Ishikawa (cell line): ENCODE measurements at regions not wholly inside any gene's neighbourhood (a gene's known extent, or its start where the extent isn't known, plus 50 kb on each side); places are given as distances from the start of the nearest gene placed in this dataset.

Experiments used
- CEBPB ChIP-seq: IDR thresholded peaks from 2 replicates; pipeline ENCODE4 v1.6.1; 2012
- CREB1 ChIP-seq: IDR thresholded peaks from 2 replicates; pipeline ENCODE4 v1.6.1; 2012; ENCODE audit warnings: low read depth
- EGR1 ChIP-seq: IDR thresholded peaks from 2 replicates; pipeline ENCODE4 v1.6.1; 2012
- EP300 ChIP-seq: IDR thresholded peaks from 2 replicates; pipeline ENCODE4 v1.6.1; 2012; ENCODE audit warnings: borderline replicate concordance
- FOXM1 ChIP-seq: IDR thresholded peaks from 2 replicates; pipeline ENCODE4 v1.6.1; 2012; ENCODE audit warnings: low read depth, borderline replicate concordance
- NFIC ChIP-seq: IDR thresholded peaks from 2 replicates; pipeline ENCODE4 v1.6.1; 2012
- RAD21 ChIP-seq: IDR thresholded peaks from 2 replicates; pipeline ENCODE4 v1.6.1; 2012; ENCODE audit warnings: low read depth
- TAF1 ChIP-seq: IDR thresholded peaks from 2 replicates; pipeline ENCODE4 v1.6.1; 2012; ENCODE audit warnings: low read depth, mild to moderate bottlenecking
- TCF12 ChIP-seq: IDR thresholded peaks from 2 replicates; pipeline ENCODE4 v1.6.1; 2012; ENCODE audit warnings: low read depth
- TEAD4 ChIP-seq: IDR thresholded peaks from 2 replicates; pipeline ENCODE4 v1.6.1; 2012
- YY1 ChIP-seq: IDR thresholded peaks from 2 replicates; pipeline ENCODE4 v1.6.1; 2012; ENCODE audit warnings: low read depth
- ZBTB7A ChIP-seq: IDR thresholded peaks from 2 replicates; pipeline ENCODE4 v1.6.1; 2012; ENCODE audit warnings: low read depth
- TF ChIP-seq, protein P1 (sequence below): IDR thresholded peaks from 2 replicates; pipeline ENCODE4 v1.6.1; 2012
- TF ChIP-seq, protein P2 (sequence below): IDR thresholded peaks from 2 replicates; pipeline ENCODE4 v1.6.1; 2012
- TF ChIP-seq, protein P3 (sequence below): IDR thresholded peaks from 2 replicates; pipeline ENCODE4 v1.6.1; 2012; ENCODE audit warnings: low read depth, mild to moderate bottlenecking

DNA sequence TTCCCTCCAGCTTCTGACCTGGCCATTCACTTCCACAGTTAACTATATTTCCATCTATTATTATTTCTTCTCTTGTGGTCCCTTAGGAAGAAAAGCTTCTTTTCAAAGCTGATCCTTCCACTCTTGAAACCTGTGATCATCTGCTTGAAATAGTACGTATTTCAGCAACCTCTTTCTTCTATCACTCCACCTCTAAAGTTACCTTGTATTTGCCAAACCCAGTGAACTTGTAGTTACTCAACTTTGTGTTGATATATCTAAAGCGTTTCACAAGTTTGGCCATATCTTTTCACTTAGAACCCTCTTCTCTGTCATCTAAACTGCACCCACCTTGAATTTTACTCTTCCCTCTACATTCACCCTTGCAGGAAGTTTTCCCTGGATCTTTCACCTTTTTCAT lies 173.8 kb upstream of the RAD23B start:
- TF ChIP-seq ZBTB7A (no peak), EGR1 (no peak)
- TF ChIP-seq, protein P1, sequence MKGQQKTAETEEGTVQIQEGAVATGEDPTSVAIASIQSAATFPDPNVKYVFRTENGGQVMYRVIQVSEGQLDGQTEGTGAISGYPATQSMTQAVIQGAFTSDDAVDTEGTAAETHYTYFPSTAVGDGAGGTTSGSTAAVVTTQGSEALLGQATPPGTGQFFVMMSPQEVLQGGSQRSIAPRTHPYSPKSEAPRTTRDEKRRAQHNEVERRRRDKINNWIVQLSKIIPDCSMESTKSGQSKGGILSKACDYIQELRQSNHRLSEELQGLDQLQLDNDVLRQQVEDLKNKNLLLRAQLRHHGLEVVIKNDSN, result no peak

DNA sequence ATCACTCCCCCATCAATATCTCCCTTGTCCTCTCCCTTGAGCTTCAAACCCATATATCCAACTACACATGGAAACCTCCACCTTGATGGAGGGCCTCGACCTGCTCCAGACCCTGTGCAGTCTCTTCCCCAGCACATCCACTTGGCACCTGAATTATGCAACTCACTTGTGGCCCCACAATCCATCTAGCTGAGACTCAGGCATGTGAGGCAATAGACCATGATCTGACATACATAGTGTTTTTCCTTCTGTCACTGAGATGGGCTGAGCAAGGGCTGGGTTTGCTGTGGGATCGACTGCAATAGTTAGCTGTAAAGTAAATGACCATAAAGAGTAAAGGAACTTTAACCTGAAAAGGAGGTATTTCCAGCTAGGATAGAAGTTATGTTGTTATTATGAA lies 172.9 kb upstream of the RAD23B start:
- TF ChIP-seq EGR1, result no peak
- TF ChIP-seq, protein P1, result no peak
- TF ChIP-seq, protein P2, sequence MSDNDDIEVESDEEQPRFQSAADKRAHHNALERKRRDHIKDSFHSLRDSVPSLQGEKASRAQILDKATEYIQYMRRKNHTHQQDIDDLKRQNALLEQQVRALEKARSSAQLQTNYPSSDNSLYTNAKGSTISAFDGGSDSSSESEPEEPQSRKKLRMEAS, result no peak
- no peak for TF ChIP-seq FOXM1
- TF ChIP-seq CREB1, result no peak

DNA sequence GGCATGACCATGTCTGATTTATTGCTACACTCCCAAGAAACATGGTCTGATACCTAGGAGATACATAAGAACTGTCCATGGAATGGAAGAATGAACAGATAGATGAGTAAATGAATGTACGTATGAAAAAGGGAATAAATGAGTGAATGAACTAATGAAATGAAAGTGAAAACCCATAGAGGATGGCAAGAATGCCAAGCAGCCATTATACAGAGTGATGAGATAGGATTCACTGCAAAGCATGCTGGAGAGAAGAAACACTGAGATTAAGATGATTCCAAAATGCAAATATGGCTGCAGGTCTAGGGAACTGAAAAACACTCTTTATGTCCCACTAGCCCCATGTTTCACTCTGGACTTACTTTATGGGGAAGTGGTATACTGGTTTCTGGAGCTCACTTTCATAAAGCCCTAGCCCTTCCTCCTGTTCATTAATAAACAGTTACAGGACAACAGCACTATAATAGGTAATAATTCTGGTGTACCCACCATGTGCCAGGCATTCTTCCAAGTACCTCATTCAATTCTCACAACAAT lies 170.3 kb upstream of the RAD23B start:
- TF ChIP-seq CREB1 (no peak), EGR1 (no peak), RAD21 (no peak), YY1 (no peak), EP300 (no peak), TCF12 (no peak), NFIC (no peak), CEBPB (no peak), FOXM1 (no peak), TAF1 (no peak), TEAD4 (no peak), ZBTB7A (no peak)
- TF ChIP-seq, protein P3, sequence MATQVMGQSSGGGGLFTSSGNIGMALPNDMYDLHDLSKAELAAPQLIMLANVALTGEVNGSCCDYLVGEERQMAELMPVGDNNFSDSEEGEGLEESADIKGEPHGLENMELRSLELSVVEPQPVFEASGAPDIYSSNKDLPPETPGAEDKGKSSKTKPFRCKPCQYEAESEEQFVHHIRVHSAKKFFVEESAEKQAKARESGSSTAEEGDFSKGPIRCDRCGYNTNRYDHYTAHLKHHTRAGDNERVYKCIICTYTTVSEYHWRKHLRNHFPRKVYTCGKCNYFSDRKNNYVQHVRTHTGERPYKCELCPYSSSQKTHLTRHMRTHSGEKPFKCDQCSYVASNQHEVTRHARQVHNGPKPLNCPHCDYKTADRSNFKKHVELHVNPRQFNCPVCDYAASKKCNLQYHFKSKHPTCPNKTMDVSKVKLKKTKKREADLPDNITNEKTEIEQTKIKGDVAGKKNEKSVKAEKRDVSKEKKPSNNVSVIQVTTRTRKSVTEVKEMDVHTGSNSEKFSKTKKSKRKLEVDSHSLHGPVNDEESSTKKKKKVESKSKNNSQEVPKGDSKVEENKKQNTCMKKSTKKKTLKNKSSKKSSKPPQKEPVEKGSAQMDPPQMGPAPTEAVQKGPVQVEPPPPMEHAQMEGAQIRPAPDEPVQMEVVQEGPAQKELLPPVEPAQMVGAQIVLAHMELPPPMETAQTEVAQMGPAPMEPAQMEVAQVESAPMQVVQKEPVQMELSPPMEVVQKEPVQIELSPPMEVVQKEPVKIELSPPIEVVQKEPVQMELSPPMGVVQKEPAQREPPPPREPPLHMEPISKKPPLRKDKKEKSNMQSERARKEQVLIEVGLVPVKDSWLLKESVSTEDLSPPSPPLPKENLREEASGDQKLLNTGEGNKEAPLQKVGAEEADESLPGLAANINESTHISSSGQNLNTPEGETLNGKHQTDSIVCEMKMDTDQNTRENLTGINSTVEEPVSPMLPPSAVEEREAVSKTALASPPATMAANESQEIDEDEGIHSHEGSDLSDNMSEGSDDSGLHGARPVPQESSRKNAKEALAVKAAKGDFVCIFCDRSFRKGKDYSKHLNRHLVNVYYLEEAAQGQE, result no peak
- TF ChIP-seq, protein P2, result no peak
- TF ChIP-seq, protein P1, result no peak

DNA sequence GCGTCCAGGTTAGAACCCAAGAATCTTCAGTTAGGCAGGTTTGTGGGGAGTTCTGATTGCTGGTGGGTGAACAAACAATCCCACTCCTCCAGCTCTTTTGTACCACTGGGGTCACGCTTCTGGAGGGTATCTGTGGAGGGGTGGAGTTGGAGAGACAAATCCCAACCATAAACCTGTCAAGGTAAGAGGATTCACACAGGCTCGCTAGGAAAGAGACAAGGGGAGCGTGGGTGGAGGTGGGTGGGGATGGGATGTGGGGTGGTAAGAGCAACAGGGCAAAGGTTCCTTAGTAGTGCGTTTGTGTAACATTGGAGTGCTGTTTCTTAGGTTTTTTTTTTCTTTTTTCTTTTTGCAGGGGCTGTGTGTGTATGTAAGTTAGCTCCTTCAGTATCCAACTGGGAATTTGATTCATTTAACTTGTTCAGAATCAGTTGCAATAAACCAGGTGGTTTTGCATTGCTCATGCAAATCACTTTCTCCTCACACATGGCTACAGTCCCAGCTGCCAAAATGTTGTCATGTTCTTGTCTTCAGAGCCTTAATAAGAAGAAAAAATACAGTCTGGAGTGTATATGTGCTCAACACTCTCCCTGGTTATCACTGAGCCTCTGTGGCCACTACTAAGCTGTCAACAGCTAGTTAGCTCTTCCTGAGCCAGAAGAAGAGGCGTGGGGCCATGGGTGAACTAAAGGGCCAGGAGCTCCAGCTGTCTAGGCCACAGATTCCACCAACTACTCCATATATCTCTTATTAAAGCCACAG lies 164.0 kb upstream of the RAD23B start:
- TF ChIP-seq ZBTB7A (no peak), TCF12 (no peak), TAF1 (no peak), FOXM1 (no peak), NFIC (no peak), EP300 (no peak), TEAD4 (no peak), RAD21 (no peak), CEBPB (no peak)
- TF ChIP-seq, protein P2, result no peak
- TF ChIP-seq, protein P1, result no peak
- TF ChIP-seq, protein P3, result no peak

DNA sequence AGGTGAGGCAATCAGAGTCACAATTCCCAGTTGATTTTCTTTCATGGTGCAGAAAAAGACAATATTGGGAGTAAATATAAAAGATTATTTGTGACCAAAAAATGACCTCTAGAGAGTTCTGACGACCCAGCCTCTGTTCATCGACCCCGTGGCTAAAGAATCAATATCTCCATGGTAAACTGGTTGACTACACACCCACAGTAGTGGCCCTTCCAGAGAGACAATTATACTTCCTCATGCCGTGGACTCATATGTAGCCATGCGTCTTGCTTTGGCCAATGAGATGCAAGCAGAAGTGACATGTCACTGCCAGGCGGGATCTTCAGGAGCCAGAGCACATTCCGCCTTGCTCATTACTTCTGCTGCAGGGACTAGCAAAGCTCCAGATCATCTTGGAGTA lies 163.3 kb upstream of the RAD23B start:
- TF ChIP-seq CEBPB (no peak), ZBTB7A (no peak), TAF1 (no peak), FOXM1 (no peak), EP300 (no peak), RAD21 (no peak)
- TF ChIP-seq, protein P1, result no peak
- TF ChIP-seq, protein P2, result no peak
